PC-9 (cell line): ENCODE measurements at regions not wholly inside any gene's neighbourhood (a gene's known extent, or its start where the extent isn't known, plus 50 kb on each side); places are given as distances from the start of the nearest gene placed in this dataset.

Source experiments
- BruUV-seq: library from RNA; stranded (reverse); fragments of 400-500 nt; replicated peaks from 2 replicates; lab custom pipeline; 2021; lab: Mats Ljungman, UMichigan
- CTCF ChIA-PET: fragments of 300-600 bp; sonication (Branson Sonifier 250); formaldehyde crosslinking; loops from one replicate; lab custom pipeline; 2022; ENCODE audit warnings: antibody characterized with exemption; lab: Charles Lee
- POLR2A ChIA-PET: fragments of 300-600 bp; sonication (Branson Sonifier 250); formaldehyde crosslinking; loops from one replicate; lab custom pipeline; 2022; ENCODE audit warnings: antibody characterized with exemption; ENCODE audit not compliant: unreplicated experiment; lab: Charles Lee
- DNase-seq, 2 experiments: peaks; one replicate each; pipeline versions ENCODE4 v3.0.0 to v3.0.0-alpha.2; 2015 to 2022; ENCODE audit warnings: mixed read lengths in 1 of 2
- H2AFZ ChIP-seq: fragments of 200-600 bp; sonication (generic); 2 replicates; pipeline ENCODE4 v1.8.1; 2017; ENCODE audit warnings: antibody characterized with exemption
- H3F3A ChIP-seq: fragments of 200-600 bp; sonication (generic); 2 replicates; pipeline ENCODE4 v1.8.1; 2017; ENCODE audit warnings: antibody characterized with exemption, mild to moderate bottlenecking, low read depth; ENCODE audit not compliant: insufficient read depth
- H3K27ac ChIP-seq: fragments of 200-600 bp; sonication (generic); 2 replicates; pipeline ENCODE4 v1.6.1; 2016; ENCODE audit warnings: mixed run types
- H3K27me3 ChIP-seq: fragments of 200-600 bp; sonication (generic); 2 replicates; pipeline ENCODE4 v1.6.1; 2016; ENCODE audit warnings: low read depth, mixed run types; ENCODE audit not compliant: insufficient read depth
- H3K36me3 ChIP-seq: fragments of 200-600 bp; sonication (generic); 2 replicates; pipeline ENCODE4 v1.6.1; 2016; ENCODE audit warnings: low read depth, mixed run types
- H3K4me1 ChIP-seq: fragments of 200-600 bp; sonication (generic); replicated peaks from 2 replicates; pipeline ENCODE4 v1.6.1; 2016; ENCODE audit warnings: mixed run types; ENCODE audit not compliant: insufficient read depth
- H3K4me2 ChIP-seq: fragments of 200-600 bp; sonication (generic); 2 replicates; pipeline ENCODE4 v1.6.1; 2017; ENCODE audit warnings: mixed run types
- H3K4me3 ChIP-seq: fragments of 200-600 bp; sonication (generic); 2 replicates; pipeline ENCODE4 v1.6.1; 2016; ENCODE audit warnings: mixed run types
- H3K79me2 ChIP-seq: fragments of 200-600 bp; sonication (generic); 2 replicates; pipeline ENCODE4 v1.6.1; 2017; ENCODE audit warnings: low read depth, mixed run types
- H3K9me2 ChIP-seq: fragments of 200-600 bp; sonication (generic); 2 replicates; pipeline ENCODE4 v1.8.1; 2017; ENCODE audit warnings: mild to moderate bottlenecking; ENCODE audit not compliant: insufficient read depth
- H3K9me3 ChIP-seq: fragments of 200-600 bp; sonication (generic); 2 replicates; pipeline ENCODE4 v1.8.1; 2016; ENCODE audit warnings: low read depth; ENCODE audit not compliant: insufficient read depth
- H4K20me1 ChIP-seq: fragments of 200-600 bp; sonication (generic); 2 replicates; pipeline ENCODE4 v1.8.1; 2017; ENCODE audit not compliant: insufficient read depth
- EZH2 ChIP-seq: fragments of 200-600 bp; sonication (generic); IDR thresholded peaks from 2 replicates; pipeline ENCODE4 v1.8.0; 2017; ENCODE audit warnings: antibody characterized with exemption, low read depth
- intact Hi-C: fragments of 100-400 bp; cut with micrococcal nuclease; formaldehyde crosslinking; loops from one replicate; pipeline ENCODE4 v1.10.0; 2022; ENCODE audit not compliant: unreplicated experiment
- TF ChIP-seq, protein P1 (sequence below): fragments of 200-600 bp; sonication (generic); conservative IDR thresholded peaks from 2 replicates; pipeline ENCODE4 v1.6.1; 2017; ENCODE audit warnings: mixed run types, antibody characterized with exemption, mild to moderate bottlenecking, moderate library complexity

DNA sequence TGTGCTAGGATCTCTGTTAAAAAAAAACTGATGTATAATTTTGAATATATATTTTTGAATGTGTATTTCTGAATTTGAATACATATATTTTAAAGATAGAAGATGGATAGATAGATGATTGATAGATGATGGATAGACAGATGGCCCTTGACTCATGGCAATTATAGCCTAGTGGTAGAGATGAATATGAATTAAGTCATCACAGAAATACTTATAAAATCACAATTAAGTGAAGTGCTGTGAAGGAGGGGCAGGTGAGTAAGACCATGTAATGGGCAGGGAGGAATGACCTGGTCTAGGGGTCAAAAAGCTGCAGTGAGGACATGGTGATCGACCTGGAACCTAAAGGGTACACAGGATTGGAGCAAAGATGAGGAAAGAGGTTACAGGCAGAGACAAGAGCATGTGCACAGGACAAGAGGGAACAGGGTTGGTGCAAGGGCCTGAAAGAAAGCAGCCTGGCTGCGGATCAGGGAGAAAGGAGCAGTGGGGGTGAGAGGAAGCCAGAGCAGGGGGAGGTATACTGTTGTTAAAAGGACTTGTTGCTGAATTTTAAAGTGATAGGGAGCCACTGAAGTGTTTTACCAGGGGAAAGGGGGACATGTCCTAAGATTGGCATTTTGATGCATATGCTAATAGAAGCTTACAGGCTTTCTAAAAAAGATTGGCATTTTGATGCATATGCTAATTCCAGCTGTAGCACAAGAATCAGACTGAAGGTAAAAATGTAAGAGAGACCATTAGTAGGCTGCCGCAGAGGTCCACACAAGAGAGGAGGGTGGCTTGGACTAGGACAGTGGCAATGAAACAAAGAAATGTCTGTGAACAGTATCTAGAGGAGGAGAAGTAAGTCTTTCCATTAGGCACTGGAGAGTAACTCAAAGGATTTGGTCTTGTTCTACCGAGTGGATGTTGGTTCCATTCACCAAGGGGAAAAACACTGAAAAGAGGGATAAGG lies 527.8 kb downstream of the AGTPBP1 start:
- no peak overlapping the region for H3K4me2 ChIP-seq
- TF ChIP-seq, protein P1, sequence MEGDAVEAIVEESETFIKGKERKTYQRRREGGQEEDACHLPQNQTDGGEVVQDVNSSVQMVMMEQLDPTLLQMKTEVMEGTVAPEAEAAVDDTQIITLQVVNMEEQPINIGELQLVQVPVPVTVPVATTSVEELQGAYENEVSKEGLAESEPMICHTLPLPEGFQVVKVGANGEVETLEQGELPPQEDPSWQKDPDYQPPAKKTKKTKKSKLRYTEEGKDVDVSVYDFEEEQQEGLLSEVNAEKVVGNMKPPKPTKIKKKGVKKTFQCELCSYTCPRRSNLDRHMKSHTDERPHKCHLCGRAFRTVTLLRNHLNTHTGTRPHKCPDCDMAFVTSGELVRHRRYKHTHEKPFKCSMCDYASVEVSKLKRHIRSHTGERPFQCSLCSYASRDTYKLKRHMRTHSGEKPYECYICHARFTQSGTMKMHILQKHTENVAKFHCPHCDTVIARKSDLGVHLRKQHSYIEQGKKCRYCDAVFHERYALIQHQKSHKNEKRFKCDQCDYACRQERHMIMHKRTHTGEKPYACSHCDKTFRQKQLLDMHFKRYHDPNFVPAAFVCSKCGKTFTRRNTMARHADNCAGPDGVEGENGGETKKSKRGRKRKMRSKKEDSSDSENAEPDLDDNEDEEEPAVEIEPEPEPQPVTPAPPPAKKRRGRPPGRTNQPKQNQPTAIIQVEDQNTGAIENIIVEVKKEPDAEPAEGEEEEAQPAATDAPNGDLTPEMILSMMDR: no peak
- no peak for TF ChIP-seq EZH2
- intact Hi-C loops: no loop called here
- ChIA-PET POLR2A (no interaction called here), CTCF (no interaction called here)
- H3K4me1 ChIP-seq: 0 out of 2 replicates have a peak, but pooled peaks cover 6% of the 10 kb centered on the region
- no peak overlapping the region for H2AFZ ChIP-seq
- H3K9me2 ChIP-seq: no peaks in the 10 kb centered on the region
- H3K9me3 ChIP-seq: no peaks in the 10 kb centered on the region
- H4K20me1 ChIP-seq: no peaks in the 10 kb centered on the region
- H3K4me3 ChIP-seq: no peak overlapping the region
- BruUV-seq: no TSS peak
- H3K79me2 ChIP-seq: no peaks in the 10 kb centered on the region
- H3K27me3 ChIP-seq: no peaks in the 10 kb centered on the region
- DNase-seq: no peak
- H3K36me3 ChIP-seq: no peaks in the 10 kb centered on the region
- no peaks in the 10 kb centered on the region for H3F3A ChIP-seq
- H3K27ac ChIP-seq: no peak overlapping the region

DNA sequence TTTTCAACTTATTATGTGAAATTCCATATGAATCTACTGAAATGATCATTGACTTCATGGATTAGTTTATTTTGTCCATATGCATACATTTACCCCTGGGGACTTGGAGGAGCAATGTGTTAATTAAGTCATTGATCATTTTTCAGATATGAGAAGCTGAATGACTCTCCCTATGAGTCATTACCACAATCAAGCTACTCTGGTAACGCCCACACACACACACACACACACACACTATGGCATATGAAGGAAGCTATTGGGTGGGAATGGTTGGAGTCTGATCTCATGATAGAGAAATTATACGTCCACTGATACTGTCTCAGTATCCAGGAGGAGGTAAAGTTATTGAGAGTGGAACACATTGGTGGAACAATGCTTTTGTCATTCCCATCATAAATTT lies 528.9 kb downstream of the AGTPBP1 start:
- no peaks in the 10 kb centered on the region for H4K20me1 ChIP-seq
- no peak overlapping the region for H3K27ac ChIP-seq
- H3K4me3 ChIP-seq: no peak overlapping the region
- TF ChIP-seq, protein P1: no peak
- no peak for TF ChIP-seq EZH2
- no peak for DNase-seq
- POLR2A ChIA-PET: no interaction called here
- H3K9me3 ChIP-seq: no peaks in the 10 kb centered on the region
- H3K4me1 ChIP-seq: 0 out of 2 replicates have a peak, but pooled peaks cover 6% of the 10 kb centered on the region
- no peaks in the 10 kb centered on the region for H3K9me2 ChIP-seq
- no TSS peak for BruUV-seq
- H3K27me3 ChIP-seq: no peaks in the 10 kb centered on the region
- no peaks in the 10 kb centered on the region for H3K79me2 ChIP-seq
- no peak overlapping the region for H2AFZ ChIP-seq
- CTCF ChIA-PET: no interaction called here
- H3K4me2 ChIP-seq: no peak overlapping the region
- intact Hi-C loops: no loop called here
- H3K36me3 ChIP-seq: no peaks in the 10 kb centered on the region
- H3F3A ChIP-seq: no peaks in the 10 kb centered on the region

DNA sequence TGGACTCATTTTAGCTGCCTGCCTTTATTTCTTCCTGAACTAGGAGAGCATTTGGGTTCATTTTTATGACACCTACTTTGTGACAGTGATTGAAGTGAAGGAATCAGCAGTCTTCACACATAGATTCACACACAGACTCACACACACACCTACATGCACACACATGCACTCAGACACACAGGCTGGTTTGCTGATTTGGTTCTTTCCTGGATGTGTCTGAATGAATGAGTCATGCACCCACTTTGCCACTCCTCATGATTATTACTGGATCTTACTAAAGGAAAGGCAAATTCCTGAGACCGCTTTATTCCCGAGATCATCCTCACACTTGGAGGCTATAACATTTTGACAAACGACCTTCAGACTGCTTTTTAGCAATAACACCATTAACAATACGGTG lies 529.5 kb downstream of the AGTPBP1 start:
- no peak for DNase-seq
- H3K9me3 ChIP-seq: no peaks in the 10 kb centered on the region
- no peaks in the 10 kb centered on the region for H3K27me3 ChIP-seq
- no peaks in the 10 kb centered on the region for H3K36me3 ChIP-seq
- POLR2A ChIA-PET: no interaction called here
- no peaks in the 10 kb centered on the region for H3F3A ChIP-seq
- no TSS peak for BruUV-seq
- CTCF ChIA-PET: no interaction called here
- no peaks in the 10 kb centered on the region for H4K20me1 ChIP-seq
- no peaks in the 10 kb centered on the region for H3K79me2 ChIP-seq
- TF ChIP-seq, protein P1: no peak
- TF ChIP-seq EZH2: no peak
- intact Hi-C loops: no loop called here
- 0 out of 2 replicates have a peak, but pooled peaks cover 6% of the 10 kb centered on the region for H3K4me1 ChIP-seq
- H3K4me2 ChIP-seq: no peak overlapping the region
- no peak overlapping the region for H2AFZ ChIP-seq
- no peak overlapping the region for H3K27ac ChIP-seq
- no peaks in the 10 kb centered on the region for H3K9me2 ChIP-seq
- no peak overlapping the region for H3K4me3 ChIP-seq
